GM12875 (cell line): ENCODE measurements at regions not wholly inside any gene's neighbourhood (a gene's known extent, or its start where the extent isn't known, plus 50 kb on each side); places are given as distances from the start of the nearest gene placed in this dataset.

Source experiments
- H3K4me3 ChIP-seq: one replicate; pipeline ENCODE4 v1.5.1; 2011; ENCODE audit warnings: low read depth, low read length, control low read depth
- TF ChIP-seq, protein P1 (sequence below): IDR thresholded peaks from 2 replicates; pipeline ENCODE4 v1.5.1; 2011; ENCODE audit warnings: low read depth, mild to moderate bottlenecking, control low read depth, inconsistent platforms, low read length, moderate library complexity, borderline replicate concordance; ENCODE audit not compliant: insufficient read depth

DNA sequence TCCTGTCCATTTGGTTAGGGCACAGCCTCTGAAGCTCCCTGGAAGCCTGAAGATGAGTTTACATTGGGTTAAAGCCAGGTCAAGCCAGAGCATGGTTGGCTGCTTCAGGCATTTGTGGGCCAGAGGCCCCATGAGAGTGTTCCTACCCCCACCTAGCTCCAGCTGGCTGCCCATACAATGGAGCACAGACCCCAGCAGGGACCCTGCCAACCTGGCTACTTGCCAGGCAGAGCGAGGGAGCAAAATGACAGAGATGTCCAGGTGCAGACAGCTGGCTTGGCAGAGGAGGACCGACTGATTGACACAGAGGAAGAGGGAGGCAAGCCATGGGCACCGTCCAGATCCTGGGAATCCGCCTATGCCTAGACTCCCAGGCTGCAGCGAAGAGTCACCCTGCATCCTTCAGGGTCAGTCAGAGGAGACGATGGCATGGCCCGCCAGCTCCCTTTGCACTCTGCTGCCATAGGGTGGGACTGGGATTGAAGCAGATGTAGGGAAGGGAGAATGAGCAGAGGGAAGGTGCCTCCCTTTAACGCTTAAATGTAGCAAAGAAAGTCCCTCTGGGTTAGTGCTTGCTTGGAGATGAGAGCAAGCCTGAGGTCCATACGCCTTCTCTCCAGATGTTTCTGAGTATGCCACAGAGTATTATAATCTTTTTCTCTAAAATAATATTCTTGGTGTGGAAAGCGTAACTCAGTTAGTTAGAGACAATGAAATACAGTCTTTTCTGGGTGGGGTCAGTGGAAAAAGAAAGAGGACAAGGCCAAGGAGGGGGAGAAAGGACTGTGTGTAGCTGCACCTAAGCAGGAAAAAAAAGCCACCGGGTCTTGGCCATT lies 77.6 kb upstream of the FYN start:
- H3K4me3 ChIP-seq = no peak overlapping the region
- TF ChIP-seq, protein P1, sequence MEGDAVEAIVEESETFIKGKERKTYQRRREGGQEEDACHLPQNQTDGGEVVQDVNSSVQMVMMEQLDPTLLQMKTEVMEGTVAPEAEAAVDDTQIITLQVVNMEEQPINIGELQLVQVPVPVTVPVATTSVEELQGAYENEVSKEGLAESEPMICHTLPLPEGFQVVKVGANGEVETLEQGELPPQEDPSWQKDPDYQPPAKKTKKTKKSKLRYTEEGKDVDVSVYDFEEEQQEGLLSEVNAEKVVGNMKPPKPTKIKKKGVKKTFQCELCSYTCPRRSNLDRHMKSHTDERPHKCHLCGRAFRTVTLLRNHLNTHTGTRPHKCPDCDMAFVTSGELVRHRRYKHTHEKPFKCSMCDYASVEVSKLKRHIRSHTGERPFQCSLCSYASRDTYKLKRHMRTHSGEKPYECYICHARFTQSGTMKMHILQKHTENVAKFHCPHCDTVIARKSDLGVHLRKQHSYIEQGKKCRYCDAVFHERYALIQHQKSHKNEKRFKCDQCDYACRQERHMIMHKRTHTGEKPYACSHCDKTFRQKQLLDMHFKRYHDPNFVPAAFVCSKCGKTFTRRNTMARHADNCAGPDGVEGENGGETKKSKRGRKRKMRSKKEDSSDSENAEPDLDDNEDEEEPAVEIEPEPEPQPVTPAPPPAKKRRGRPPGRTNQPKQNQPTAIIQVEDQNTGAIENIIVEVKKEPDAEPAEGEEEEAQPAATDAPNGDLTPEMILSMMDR = no peak

GRCh38 chr6:111951497-111952085 lies 78.3 kb upstream of the FYN start:
- TF ChIP-seq, protein P1 = no peak

DNA sequence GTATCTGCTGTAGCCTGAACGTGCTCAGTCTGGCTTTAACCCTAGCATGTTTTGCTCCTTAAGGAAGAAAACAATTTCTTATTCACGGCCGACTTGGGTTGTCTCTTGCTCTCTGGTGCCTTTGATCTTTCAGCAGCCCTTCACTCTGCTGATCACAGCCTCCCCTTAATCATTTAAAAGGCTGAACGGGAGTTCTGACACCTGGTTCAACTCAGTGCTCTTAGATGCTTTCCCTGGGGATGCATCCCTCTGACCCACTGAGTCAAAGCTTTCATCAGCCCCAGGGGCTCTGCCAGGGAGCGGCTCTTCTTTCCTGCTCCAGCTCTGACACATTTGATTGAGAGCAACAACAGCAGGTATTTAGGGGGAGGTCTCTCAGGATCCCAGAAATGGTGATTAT lies 79.0 kb upstream of the FYN start:
- TF ChIP-seq, protein P1 = no peak
- no peak overlapping the region for H3K4me3 ChIP-seq

More at GRCh38 chr6:111951497-111952085, 78.3 kb upstream of the FYN start:
- no peak overlapping the region for H3K4me3 ChIP-seq

DNA sequence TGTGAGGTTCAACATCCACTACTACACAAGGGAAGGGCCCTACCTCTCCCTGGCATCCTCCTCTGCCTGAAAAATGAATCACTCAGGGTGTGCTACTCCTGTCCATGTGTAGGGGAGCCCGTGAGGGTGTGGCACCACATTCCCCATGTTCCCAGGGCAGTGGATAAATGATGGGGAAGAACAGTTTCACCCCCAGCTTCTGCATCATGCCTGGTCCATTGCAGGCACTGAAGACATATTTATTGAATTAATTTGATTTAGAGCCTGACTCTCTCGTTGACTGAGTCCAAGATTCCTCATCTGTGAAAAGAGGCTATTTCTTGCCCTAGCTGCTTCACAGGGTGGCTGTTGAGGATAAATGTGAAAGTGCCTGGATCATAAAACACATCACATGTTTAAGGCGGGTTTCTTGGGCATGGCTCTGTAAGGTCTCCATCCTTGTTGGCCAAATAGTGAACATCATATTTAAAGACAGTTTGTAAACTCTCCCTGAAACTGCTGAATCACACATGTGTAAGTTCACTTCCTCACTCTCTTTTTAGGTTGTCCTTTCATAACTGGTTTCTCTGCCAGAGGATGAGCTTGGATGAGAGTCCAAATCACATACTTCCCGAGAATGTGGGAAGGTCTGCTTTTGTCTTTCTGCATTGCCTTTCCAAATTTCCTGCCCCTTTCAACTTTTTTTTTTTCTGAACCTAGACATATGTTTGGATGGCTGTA lies 79.7 kb upstream of the FYN start:
- no peak overlapping the region for H3K4me3 ChIP-seq
- TF ChIP-seq, protein P1 = no peak

- H3K4me3 ChIP-seq = no peak overlapping the region
- TF ChIP-seq, protein P1 = no peak
These were observed 82.8 kb upstream of the FYN start for GRCh38 chr6:111956098-111956497.

GRCh38 chr6:111957623-111958315 lies 84.5 kb upstream of the FYN start:
- no peak overlapping the region for H3K4me3 ChIP-seq
- TF ChIP-seq, protein P1 = no peak
